Heart left ventricle (tissue), 13 donors: ENCODE measurements at regions not wholly inside any gene's neighbourhood (a gene's known extent, or its start where the extent isn't known, plus 50 kb on each side); places are given as distances from the start of the nearest gene placed in this dataset.

ENCODE experiments used
- CTCF ChIP-seq, 12 donors: fragments of 200-600 bp; sonication (generic) in 4 of 12; IDR thresholded peaks; one replicate each; pipeline versions ENCODE4 v1.5.0 to v1.8.0; 2018 to 2022; ENCODE audit warnings: antibody characterized with exemption in 12 of 12, mild to moderate bottlenecking in 5 of 12
- POLR2A ChIP-seq, 2 donors: fragments of 450-650 bp; IDR thresholded peaks; one replicate each; pipeline ENCODE4 v1.6.1; 2017; ENCODE audit warnings: antibody characterized with exemption in 2 of 2, mild to moderate bottlenecking in 2 of 2, moderate library complexity in 2 of 2
- donor health status: ischemic (EF 13 %, LVEDD 7.1; RV severe dilation, severe dysfunction).
- donor health status: DM: no; HTN: yes; CAD: no.
- donor health status: DM: no; HTN: no; CAD: no.
- donor health status: ischemic (EF 25% LVEDD 6.9; RV normal size, moderate dysfunction).
- donor health status: ischemic (EF 25% LVEDD 5.7; RV mildly dilated, moderate dysfunction).
- donor health status: ischemic (EF 35%, LVEDD 5.7; RV mildly dilated, moderate dysfunction).
- donor health status: nonischemic (EF 11% LVEDD 7.7; RV severe dilation, severe dysfunction).
- donor health status: DM: yes; HTN: yes; CAD: no.
- donor health status: PGD.
- donor health status: ischemic (EF 29% LVEDD 5.4; RV normal size, mild dysfunction).
- donor health status: nonischemic (EF 23%, LVEDD 6.1; RV moderate dilation, normal function).

GRCh38 chr1:239031310-239031709 lies 355.1 kb upstream of the CHRM3 start:
- TF ChIP-seq POLR2A (IDR thresholded peaks at IDR 0.05) (no peak), CTCF (IDR thresholded peaks at IDR 0.05) (no peak)
